ENCODE measurements at regions not wholly inside any gene's neighbourhood (a gene's known extent, or its start where the extent isn't known, plus 50 kb on each side); places are given as distances from the start of the nearest gene placed in this dataset.

- Histone ChIP-seq H3K27ac (ENCODE audit: low read depth, low read length) (no peak overlapping the region), H3K4me3 (ENCODE audit: low read depth in 1 of 2, low read length in 2 of 2) (no peak overlapping the region), H3K9me3 (ENCODE audit: low read length) (no peaks in the 10 kb centered on the region), H3K4me1 (ENCODE audit: insufficient read depth, low read length) (no peaks in the 10 kb centered on the region), H3K36me3 (ENCODE audit: insufficient read depth, low read length) (no peaks in the 10 kb centered on the region), H3K9ac (ENCODE audit: low read length) (no peak overlapping the region), H3K27me3 (ENCODE audit: control insufficient read depth in 1 of 2, insufficient read depth in 2 of 2, low read length in 2 of 2) (no peaks in the 10 kb centered on the region)
Measured at GRCh38 chr1:238107322-238107721, 216.6 kb upstream of the ZP4 start.

GRCh38 chr1:238104752-238105151 lies 214.0 kb upstream of the ZP4 start:
- Histone ChIP-seq H3K9me3 (ENCODE audit: low read length) (no peaks in the 10 kb centered on the region), H3K9ac (ENCODE audit: low read length) (no peak overlapping the region), H3K27me3 (ENCODE audit: control insufficient read depth in 1 of 2, insufficient read depth in 2 of 2, low read length in 2 of 2) (no peaks in the 10 kb centered on the region), H3K36me3 (ENCODE audit: insufficient read depth, low read length) (no peaks in the 10 kb centered on the region), H3K4me1 (ENCODE audit: insufficient read depth, low read length) (no peaks in the 10 kb centered on the region), H3K27ac (ENCODE audit: low read depth, low read length) (no peak overlapping the region), H3K4me3 (ENCODE audit: low read depth in 1 of 2, low read length in 2 of 2) (no peak overlapping the region)

GRCh38 chr1:238101923-238102322 lies 211.2 kb upstream of the ZP4 start:
- Histone ChIP-seq H3K27ac (ENCODE audit: low read depth, low read length) (no peak overlapping the region), H3K27me3 (ENCODE audit: control insufficient read depth in 1 of 2, insufficient read depth in 2 of 2, low read length in 2 of 2) (no peaks in the 10 kb centered on the region), H3K9ac (ENCODE audit: low read length) (no peak overlapping the region), H3K4me3 (ENCODE audit: low read depth in 1 of 2, low read length in 2 of 2) (no peak overlapping the region), H3K9me3 (ENCODE audit: low read length) (no peaks in the 10 kb centered on the region), H3K36me3 (ENCODE audit: insufficient read depth, low read length) (no peaks in the 10 kb centered on the region), H3K4me1 (ENCODE audit: insufficient read depth, low read length) (no peaks in the 10 kb centered on the region)

GRCh38 chr1:238099871-238100270 lies 209.1 kb upstream of the ZP4 start:
- H3K9me3 ChIP-seq (ENCODE audit: low read length) = no peaks in the 10 kb centered on the region
- H3K9ac ChIP-seq (ENCODE audit: low read length) = no peak overlapping the region
- H3K27me3 ChIP-seq (ENCODE audit: control insufficient read depth in 1 of 2, insufficient read depth in 2 of 2, low read length in 2 of 2) = no peaks in the 10 kb centered on the region
- no peaks in the 10 kb centered on the region for H3K4me1 ChIP-seq (ENCODE audit: insufficient read depth, low read length)
- no peaks in the 10 kb centered on the region for H3K36me3 ChIP-seq (ENCODE audit: insufficient read depth, low read length)
- H3K27ac ChIP-seq (ENCODE audit: low read depth, low read length) = no peak overlapping the region
- no peak overlapping the region for H3K4me3 ChIP-seq (ENCODE audit: low read depth in 1 of 2, low read length in 2 of 2)

- no peaks in the 10 kb centered on the region for H3K9me3 ChIP-seq (ENCODE audit: low read length)
- H3K36me3 ChIP-seq (ENCODE audit: insufficient read depth, low read length) = no peaks in the 10 kb centered on the region
- no peaks in the 10 kb centered on the region for H3K4me1 ChIP-seq (ENCODE audit: insufficient read depth, low read length)
- H3K4me3 ChIP-seq (ENCODE audit: low read depth in 1 of 2, low read length in 2 of 2) = no peak overlapping the region
- H3K9ac ChIP-seq (ENCODE audit: low read length) = no peak overlapping the region
- no peaks in the 10 kb centered on the region for H3K27me3 ChIP-seq (ENCODE audit: control insufficient read depth in 1 of 2, insufficient read depth in 2 of 2, low read length in 2 of 2)
- H3K27ac ChIP-seq (ENCODE audit: low read depth, low read length) = no peak overlapping the region
Measured at GRCh38 chr1:238089615-238090014, 198.9 kb upstream of the ZP4 start.

- Histone ChIP-seq H3K36me3 (ENCODE audit: insufficient read depth, low read length) (no peaks in the 10 kb centered on the region), H3K27ac (ENCODE audit: low read depth, low read length) (no peak overlapping the region), H3K9me3 (ENCODE audit: low read length) (no peaks in the 10 kb centered on the region), H3K27me3 (ENCODE audit: control insufficient read depth in 1 of 2, insufficient read depth in 2 of 2, low read length in 2 of 2) (no peaks in the 10 kb centered on the region), H3K9ac (ENCODE audit: low read length) (no peak overlapping the region), H3K4me1 (ENCODE audit: insufficient read depth, low read length) (no peaks in the 10 kb centered on the region), H3K4me3 (ENCODE audit: low read depth in 1 of 2, low read length in 2 of 2) (no peak overlapping the region)
Measured at GRCh38 chr1:238088560-238089290, 198.0 kb upstream of the ZP4 start.

GRCh38 chr1:238073991-238074390 lies 183.3 kb upstream of the ZP4 start:
- no peak overlapping the region for H3K27ac ChIP-seq (ENCODE audit: low read depth, low read length)
- no peaks in the 10 kb centered on the region for H3K4me1 ChIP-seq (ENCODE audit: insufficient read depth, low read length)
- no peaks in the 10 kb centered on the region for H3K36me3 ChIP-seq (ENCODE audit: insufficient read depth, low read length)
- no peaks in the 10 kb centered on the region for H3K9me3 ChIP-seq (ENCODE audit: low read length)
- no peaks in the 10 kb centered on the region for H3K27me3 ChIP-seq (ENCODE audit: control insufficient read depth in 1 of 2, insufficient read depth in 2 of 2, low read length in 2 of 2)
- no peak overlapping the region for H3K9ac ChIP-seq (ENCODE audit: low read length)
- H3K4me3 ChIP-seq (ENCODE audit: low read depth in 1 of 2, low read length in 2 of 2) = no peak overlapping the region

GRCh38 chr1:238071061-238071460 lies 180.3 kb upstream of the ZP4 start:
- Histone ChIP-seq H3K4me3 (ENCODE audit: low read depth in 1 of 2, low read length in 2 of 2) (no peak overlapping the region), H3K36me3 (ENCODE audit: insufficient read depth, low read length) (no peaks in the 10 kb centered on the region), H3K27ac (ENCODE audit: low read depth, low read length) (no peak overlapping the region), H3K4me1 (ENCODE audit: insufficient read depth, low read length) (no peaks in the 10 kb centered on the region), H3K27me3 (ENCODE audit: control insufficient read depth in 1 of 2, insufficient read depth in 2 of 2, low read length in 2 of 2) (no peaks in the 10 kb centered on the region), H3K9me3 (ENCODE audit: low read length) (no peaks in the 10 kb centered on the region), H3K9ac (ENCODE audit: low read length) (no peak overlapping the region)

GRCh38 chr1:238063454-238063853 lies 172.7 kb upstream of the ZP4 start:
- Histone ChIP-seq H3K9ac (ENCODE audit: low read length) (no peak overlapping the region), H3K9me3 (ENCODE audit: low read length) (no peaks in the 10 kb centered on the region), H3K4me3 (ENCODE audit: low read depth in 1 of 2, low read length in 2 of 2) (no peak overlapping the region), H3K36me3 (ENCODE audit: insufficient read depth, low read length) (no peaks in the 10 kb centered on the region), H3K4me1 (ENCODE audit: insufficient read depth, low read length) (no peaks in the 10 kb centered on the region), H3K27me3 (ENCODE audit: control insufficient read depth in 1 of 2, insufficient read depth in 2 of 2, low read length in 2 of 2) (no peaks in the 10 kb centered on the region), H3K27ac (ENCODE audit: low read depth, low read length) (no peak overlapping the region)

GRCh38 chr1:238061967-238062613 lies 171.4 kb upstream of the ZP4 start:
- no peak overlapping the region for H3K4me3 ChIP-seq (ENCODE audit: low read depth in 1 of 2, low read length in 2 of 2)
- no peaks in the 10 kb centered on the region for H3K9me3 ChIP-seq (ENCODE audit: low read length)
- no peaks in the 10 kb centered on the region for H3K4me1 ChIP-seq (ENCODE audit: insufficient read depth, low read length)
- H3K9ac ChIP-seq (ENCODE audit: low read length) = no peak overlapping the region
- no peaks in the 10 kb centered on the region for H3K36me3 ChIP-seq (ENCODE audit: insufficient read depth, low read length)
- no peaks in the 10 kb centered on the region for H3K27me3 ChIP-seq (ENCODE audit: control insufficient read depth in 1 of 2, insufficient read depth in 2 of 2, low read length in 2 of 2)
- H3K27ac ChIP-seq (ENCODE audit: low read depth, low read length) = no peak overlapping the region

GRCh38 chr1:238060061-238060460 lies 169.3 kb upstream of the ZP4 start:
- no peaks in the 10 kb centered on the region for H3K27me3 ChIP-seq (ENCODE audit: control insufficient read depth in 1 of 2, insufficient read depth in 2 of 2, low read length in 2 of 2)
- H3K9ac ChIP-seq (ENCODE audit: low read length) = no peak overlapping the region
- H3K9me3 ChIP-seq (ENCODE audit: low read length) = no peaks in the 10 kb centered on the region
- H3K4me1 ChIP-seq (ENCODE audit: insufficient read depth, low read length) = no peaks in the 10 kb centered on the region
- no peak overlapping the region for H3K4me3 ChIP-seq (ENCODE audit: low read depth in 1 of 2, low read length in 2 of 2)
- no peaks in the 10 kb centered on the region for H3K36me3 ChIP-seq (ENCODE audit: insufficient read depth, low read length)
- no peak overlapping the region for H3K27ac ChIP-seq (ENCODE audit: low read depth, low read length)
